ENCODE measurements at regions not wholly inside any gene's neighbourhood (a gene's known extent, or its start where the extent isn't known, plus 50 kb on each side); places are given as distances from the start of the nearest gene placed in this dataset.

- no peak for TF ChIP-seq CTCF (IDR thresholded peaks at IDR 0.05)
- TF ChIP-seq POLR2A (IDR thresholded peaks at IDR 0.05) = no peak
- no peak for TF ChIP-seq POLR2AphosphoS5 (IDR thresholded peaks at IDR 0.05)
Measured at GRCh38 chr2:58920001-58920400, 678.9 kb upstream of the FANCL start.
